Adipocyte (in vitro differentiated cells): ENCODE measurements at regions not wholly inside any gene's neighbourhood (a gene's known extent, or its start where the extent isn't known, plus 50 kb on each side); places are given as distances from the start of the nearest gene placed in this dataset.
A peak's percentile ranks its signal among the peaks of the same experiment; 100 is the strongest.

Experiments
- DNase-seq: peaks from one replicate; pipeline ENCODE4 v3.0.0-alpha.2; 2015; ENCODE audit warnings: low read depth
- H3K27me3 ChIP-seq: replicated peaks from 2 replicates; pipeline ENCODE4 v1.7.0; 2013; ENCODE audit warnings: mild to moderate bottlenecking, low read length, moderate library complexity; ENCODE audit not compliant: control insufficient read depth, insufficient read depth
- H3K36me3 ChIP-seq: 2 replicates; pipeline ENCODE4 v1.7.0; 2013; ENCODE audit warnings: low read length, mild to moderate bottlenecking, moderate library complexity; ENCODE audit not compliant: control insufficient read depth, insufficient read depth, severe bottlenecking
- H3K4me1 ChIP-seq: 2 replicates; pipeline ENCODE4 v1.7.0; 2013; ENCODE audit warnings: mild to moderate bottlenecking, low read length, moderate library complexity; ENCODE audit not compliant: control insufficient read depth, insufficient read depth
- H3K4me3 ChIP-seq: 2 replicates; pipeline ENCODE4 v1.7.0; 2013; ENCODE audit warnings: mild to moderate bottlenecking, low read length, moderate library complexity
- H3K9ac ChIP-seq: 2 replicates; pipeline ENCODE4 v1.7.0; 2013; ENCODE audit warnings: mild to moderate bottlenecking, low read length, moderate library complexity
- H3K9me3 ChIP-seq: 2 replicates; pipeline ENCODE4 v1.7.0; 2013; ENCODE audit warnings: mild to moderate bottlenecking, low read length, moderate library complexity; ENCODE audit not compliant: control insufficient read depth

- Histone ChIP-seq H3K27me3 (no peaks in the 10 kb centered on the region), H3K4me3 (no peak overlapping the region), H3K9me3 (no peaks in the 10 kb centered on the region), H3K9ac (no peak overlapping the region), H3K36me3 (no peaks in the 10 kb centered on the region), H3K4me1 (peaks cover 8% of the 10 kb centered on the region)
- peak; percentile 84 for DNase-seq
Measured at GRCh38 chr13:85520445-85520844, 278.8 kb downstream of the SLITRK6 start.

GRCh38 chr13:85519363-85519762 lies 279.9 kb downstream of the SLITRK6 start:
- no peaks in the 10 kb centered on the region for H3K9me3 ChIP-seq
- DNase-seq: no peak
- no peak overlapping the region for H3K4me3 ChIP-seq
- peaks cover 8% of the 10 kb centered on the region for H3K4me1 ChIP-seq
- H3K36me3 ChIP-seq: no peaks in the 10 kb centered on the region
- H3K9ac ChIP-seq: no peak overlapping the region
- H3K27me3 ChIP-seq: no peaks in the 10 kb centered on the region

GRCh38 chr13:85512421-85512820 lies 286.8 kb downstream of the SLITRK6 start:
- peaks cover 13% of the 10 kb centered on the region for H3K4me1 ChIP-seq
- H3K4me3 ChIP-seq: no peak overlapping the region
- H3K9ac ChIP-seq: no peak overlapping the region
- no peaks in the 10 kb centered on the region for H3K27me3 ChIP-seq
- H3K36me3 ChIP-seq: no peaks in the 10 kb centered on the region
- H3K9me3 ChIP-seq: no peaks in the 10 kb centered on the region
- no peak for DNase-seq

GRCh38 chr13:85509512-85509911 lies 289.7 kb downstream of the SLITRK6 start:
- H3K36me3 ChIP-seq: no peaks in the 10 kb centered on the region
- H3K4me3 ChIP-seq: no peak overlapping the region

GRCh38 chr13:85508683-85509329 lies 290.4 kb downstream of the SLITRK6 start:
- no peaks in the 10 kb centered on the region for H3K9me3 ChIP-seq
- peaks cover 13% of the 10 kb centered on the region for H3K4me1 ChIP-seq
- H3K27me3 ChIP-seq: no peaks in the 10 kb centered on the region
- peak; percentile 29 for DNase-seq
- H3K36me3 ChIP-seq: no peaks in the 10 kb centered on the region
- H3K9ac ChIP-seq: no peak overlapping the region
- H3K4me3 ChIP-seq: no peak overlapping the region

More at GRCh38 chr13:85509512-85509911, 289.7 kb downstream of the SLITRK6 start:
- Histone ChIP-seq H3K27me3 (no peaks in the 10 kb centered on the region), H3K9me3 (no peaks in the 10 kb centered on the region), H3K4me1 (peaks cover 13% of the 10 kb centered on the region), H3K9ac (no peak overlapping the region)
- peak; percentile 65 for DNase-seq

GRCh38 chr13:85503797-85504196 lies 295.4 kb downstream of the SLITRK6 start:
- Histone ChIP-seq H3K9ac (no peak overlapping the region), H3K27me3 (no peaks in the 10 kb centered on the region), H3K36me3 (no peaks in the 10 kb centered on the region), H3K4me3 (no peak overlapping the region), H3K9me3 (no peaks in the 10 kb centered on the region), H3K4me1 (peaks cover 2% of the 10 kb centered on the region)
- no peak for DNase-seq

GRCh38 chr13:85501616-85502015 lies 297.6 kb downstream of the SLITRK6 start:
- no peak for DNase-seq
- H3K4me1 ChIP-seq: peaks cover 7% of the 10 kb centered on the region
- no peaks in the 10 kb centered on the region for H3K9me3 ChIP-seq
- no peaks in the 10 kb centered on the region for H3K36me3 ChIP-seq
- H3K27me3 ChIP-seq: no peaks in the 10 kb centered on the region
- no peak overlapping the region for H3K4me3 ChIP-seq
- H3K9ac ChIP-seq: no peak overlapping the region

GRCh38 chr13:85500696-85501256 lies 298.4 kb downstream of the SLITRK6 start:
- H3K36me3 ChIP-seq: no peaks in the 10 kb centered on the region
- H3K27me3 ChIP-seq: no peaks in the 10 kb centered on the region
- H3K4me3 ChIP-seq: no peak overlapping the region
- no peak overlapping the region for H3K9ac ChIP-seq
- no peak for DNase-seq
- no peaks in the 10 kb centered on the region for H3K9me3 ChIP-seq
- peaks cover 7% of the 10 kb centered on the region for H3K4me1 ChIP-seq

GRCh38 chr13:85498774-85499173 lies 300.4 kb downstream of the SLITRK6 start:
- Histone ChIP-seq H3K36me3 (no peaks in the 10 kb centered on the region), H3K4me3 (no peak overlapping the region), H3K9me3 (no peaks in the 10 kb centered on the region), H3K27me3 (no peaks in the 10 kb centered on the region), H3K9ac (no peak overlapping the region), H3K4me1 (peaks cover 7% of the 10 kb centered on the region)
- no peak for DNase-seq

- peaks cover 7% of the 10 kb centered on the region for H3K4me1 ChIP-seq
- H3K36me3 ChIP-seq: no peaks in the 10 kb centered on the region
- no peak overlapping the region for H3K4me3 ChIP-seq
- DNase-seq: peak; percentile 85
- no peaks in the 10 kb centered on the region for H3K9me3 ChIP-seq
- H3K27me3 ChIP-seq: no peaks in the 10 kb centered on the region
- H3K9ac ChIP-seq: no peak overlapping the region
Measured at GRCh38 chr13:85497652-85498051, 301.6 kb downstream of the SLITRK6 start.

- H3K9ac ChIP-seq: no peak overlapping the region
- no peaks in the 10 kb centered on the region for H3K27me3 ChIP-seq
- H3K9me3 ChIP-seq: no peaks in the 10 kb centered on the region
- H3K4me1 ChIP-seq: peaks cover 4% of the 10 kb centered on the region
- no peak overlapping the region for H3K4me3 ChIP-seq
- H3K36me3 ChIP-seq: no peaks in the 10 kb centered on the region
- DNase-seq: no peak
Measured at GRCh38 chr13:85492283-85492682, 306.9 kb downstream of the SLITRK6 start.

GRCh38 chr13:85486663-85487062 lies 312.6 kb downstream of the SLITRK6 start:
- DNase-seq: peak; percentile 20
- no peaks in the 10 kb centered on the region for H3K4me1 ChIP-seq
- no peaks in the 10 kb centered on the region for H3K9me3 ChIP-seq
- no peaks in the 10 kb centered on the region for H3K27me3 ChIP-seq
- H3K9ac ChIP-seq: no peak overlapping the region
- no peak overlapping the region for H3K4me3 ChIP-seq
- H3K36me3 ChIP-seq: no peaks in the 10 kb centered on the region
